ENCODE measurements at regions not wholly inside any gene's neighbourhood (a gene's known extent, or its start where the extent isn't known, plus 50 kb on each side); places are given as distances from the start of the nearest gene placed in this dataset.
"Not testable (repeated sequence)": the region's sequence is repeated elsewhere in the genome, so short reads cannot be mapped to it uniquely, and the experiment has no call there.

- TF ChIP-seq MAZ (IDR thresholded peaks at IDR 0.05; ENCODE audit: borderline replicate concordance, low read depth, low read length); POLR2A (IDR thresholded peaks at IDR 0.05; ENCODE audit: low read depth, low read length); BHLHE40 (IDR thresholded peaks at IDR 0.05; ENCODE audit: low read depth, low read length): not testable (repeated sequence)
- TF ChIP-seq, protein P1, sequence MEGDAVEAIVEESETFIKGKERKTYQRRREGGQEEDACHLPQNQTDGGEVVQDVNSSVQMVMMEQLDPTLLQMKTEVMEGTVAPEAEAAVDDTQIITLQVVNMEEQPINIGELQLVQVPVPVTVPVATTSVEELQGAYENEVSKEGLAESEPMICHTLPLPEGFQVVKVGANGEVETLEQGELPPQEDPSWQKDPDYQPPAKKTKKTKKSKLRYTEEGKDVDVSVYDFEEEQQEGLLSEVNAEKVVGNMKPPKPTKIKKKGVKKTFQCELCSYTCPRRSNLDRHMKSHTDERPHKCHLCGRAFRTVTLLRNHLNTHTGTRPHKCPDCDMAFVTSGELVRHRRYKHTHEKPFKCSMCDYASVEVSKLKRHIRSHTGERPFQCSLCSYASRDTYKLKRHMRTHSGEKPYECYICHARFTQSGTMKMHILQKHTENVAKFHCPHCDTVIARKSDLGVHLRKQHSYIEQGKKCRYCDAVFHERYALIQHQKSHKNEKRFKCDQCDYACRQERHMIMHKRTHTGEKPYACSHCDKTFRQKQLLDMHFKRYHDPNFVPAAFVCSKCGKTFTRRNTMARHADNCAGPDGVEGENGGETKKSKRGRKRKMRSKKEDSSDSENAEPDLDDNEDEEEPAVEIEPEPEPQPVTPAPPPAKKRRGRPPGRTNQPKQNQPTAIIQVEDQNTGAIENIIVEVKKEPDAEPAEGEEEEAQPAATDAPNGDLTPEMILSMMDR (conservative IDR thresholded peaks at IDR 0.05; ENCODE audit: low read depth, low read length), result not testable (repeated sequence)
Observed at GRCh38 chr7:142564125-142564524, 185.1 kb upstream of the PRSS1 start.
